ENCODE measurements at regions not wholly inside any gene's neighbourhood (a gene's known extent, or its start where the extent isn't known, plus 50 kb on each side); places are given as distances from the start of the nearest gene placed in this dataset.
"Not testable (repeated sequence)": the region's sequence is repeated elsewhere in the genome, so short reads cannot be mapped to it uniquely, and the experiment has no call there.

GRCh38 chr10:21363092-21363730, 162.3 kb downstream of the SKIDA1 start:
- no peak for DNase-seq

DNA sequence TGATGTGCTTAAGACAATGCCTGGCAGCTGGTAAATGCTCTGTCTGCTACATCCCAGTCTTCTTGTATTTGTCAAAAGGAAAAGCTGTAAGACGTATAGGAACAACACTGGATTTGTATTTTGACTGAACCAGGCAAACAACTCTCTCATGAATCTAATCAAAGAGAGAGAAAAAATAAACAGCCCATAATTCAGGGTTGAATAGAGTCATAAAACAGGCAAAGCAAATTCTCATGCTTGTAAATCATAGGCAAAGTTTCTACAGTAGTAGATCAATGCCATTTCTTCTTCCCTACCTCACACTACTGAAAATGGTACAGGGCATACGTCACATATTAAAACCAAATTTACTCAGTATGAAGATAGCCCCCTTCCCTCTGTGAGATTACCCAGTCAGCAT, 166.3 kb downstream of the SKIDA1 start:
- no peak for DNase-seq

- peak; percentile 60 for DNase-seq
These were observed 169.9 kb downstream of the SKIDA1 start for GRCh38 chr10:21355591-21356011.

- DNase-seq = no peak
These were observed 172.6 kb downstream of the SKIDA1 start for GRCh38 chr10:21352886-21353285.

DNA sequence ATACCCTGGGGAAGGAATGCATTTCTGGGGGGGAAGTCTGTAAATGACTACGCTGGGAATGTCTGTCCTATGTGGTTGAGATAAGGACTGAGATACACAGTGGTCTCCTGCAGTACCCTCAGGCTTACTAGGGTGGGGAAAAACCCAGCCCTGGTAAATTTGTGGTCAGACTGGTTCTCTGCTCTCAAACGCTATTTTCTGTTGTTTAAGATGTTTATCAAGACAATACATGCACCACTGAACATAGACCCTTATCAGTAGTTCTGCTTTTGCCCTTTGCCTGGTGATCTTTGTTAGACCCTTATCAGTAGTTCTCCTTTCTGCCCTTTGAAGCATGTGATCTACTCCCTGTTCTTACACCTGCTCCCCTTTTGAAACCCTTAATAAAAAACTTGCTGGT, 173.9 kb downstream of the SKIDA1 start:
- not testable (repeated sequence) for DNase-seq

DNA sequence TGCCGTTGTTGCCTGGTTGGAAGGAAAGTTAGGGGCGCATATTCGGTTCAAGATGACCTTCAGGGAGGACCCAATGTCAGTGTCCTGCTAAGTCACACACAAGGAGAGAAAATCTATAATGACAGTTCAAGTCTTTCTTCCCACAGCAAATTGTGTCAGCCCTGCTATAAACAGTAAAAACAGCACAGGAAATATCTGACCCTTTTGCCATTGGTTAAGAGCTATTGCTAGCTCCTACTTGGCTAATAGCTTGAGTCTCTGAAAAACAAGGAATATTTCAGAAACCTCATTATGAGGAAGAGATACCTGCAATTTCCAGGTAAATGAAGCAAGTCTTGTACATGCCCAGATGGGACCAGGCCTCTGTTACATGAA, 175.6 kb downstream of the SKIDA1 start:
- no peak for DNase-seq

GRCh38 chr10:21347785-21348170, 177.7 kb downstream of the SKIDA1 start:
- DNase-seq = no peak

- DNase-seq = peak; percentile 24
These were observed 178.3 kb downstream of the SKIDA1 start for GRCh38 chr10:21347043-21347784.

- DNase-seq = no peak
These were observed 182.4 kb downstream of the SKIDA1 start for GRCh38 chr10:21343087-21343486.

DNA sequence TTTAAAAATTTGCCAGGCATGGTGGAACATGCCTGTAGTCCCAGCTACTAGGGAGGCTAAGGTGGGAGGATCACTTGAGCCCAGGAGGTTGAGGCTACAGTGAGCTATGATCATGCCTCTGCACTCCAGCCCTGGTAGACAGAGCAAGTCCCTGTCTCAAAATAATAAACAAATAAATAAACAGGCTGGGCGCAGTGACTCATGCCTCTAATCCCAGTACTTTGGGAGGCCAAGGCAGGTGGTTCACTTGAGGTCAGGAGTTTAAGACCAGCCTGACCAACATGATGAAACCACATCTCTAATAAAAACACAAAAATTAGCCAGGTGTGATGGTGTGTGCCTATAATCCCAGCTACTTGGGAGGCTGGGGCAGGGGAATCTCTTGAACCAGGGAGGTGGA, 183.0 kb downstream of the SKIDA1 start:
- not testable (repeated sequence) for DNase-seq

- DNase-seq = peak; percentile 85
These were observed 185.2 kb downstream of the SKIDA1 start for GRCh38 chr10:21340331-21340730.

DNA sequence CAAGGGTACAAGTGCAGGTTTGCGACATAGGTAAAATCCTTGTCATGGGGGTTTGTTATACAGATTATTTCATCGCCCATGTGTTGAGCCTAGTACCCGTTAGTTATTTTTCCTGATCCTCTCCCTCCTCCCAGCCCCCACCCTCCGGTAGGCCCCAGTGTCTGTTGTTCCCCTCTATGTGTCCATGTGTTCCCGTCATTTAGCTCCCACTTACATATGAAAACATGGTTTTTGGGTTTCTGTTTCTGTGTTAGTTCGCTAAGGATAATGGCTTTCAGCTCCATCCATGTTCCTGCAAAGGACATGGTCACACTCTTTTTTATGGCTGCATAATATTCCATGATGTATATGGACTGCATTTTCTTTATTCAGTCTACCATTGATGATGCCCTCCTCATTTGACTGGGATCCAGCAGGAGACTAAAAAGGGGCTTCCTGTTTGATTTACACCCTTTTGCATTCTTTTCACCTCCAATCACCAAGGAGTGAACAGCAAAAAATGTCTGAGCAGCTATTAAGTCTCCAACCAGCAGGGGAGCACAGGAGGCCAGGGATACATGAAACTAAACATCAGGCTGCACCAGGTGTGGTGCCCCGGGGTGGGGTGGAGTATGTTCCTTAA, 188.2 kb downstream of the SKIDA1 start:
- no peak for DNase-seq

DNA sequence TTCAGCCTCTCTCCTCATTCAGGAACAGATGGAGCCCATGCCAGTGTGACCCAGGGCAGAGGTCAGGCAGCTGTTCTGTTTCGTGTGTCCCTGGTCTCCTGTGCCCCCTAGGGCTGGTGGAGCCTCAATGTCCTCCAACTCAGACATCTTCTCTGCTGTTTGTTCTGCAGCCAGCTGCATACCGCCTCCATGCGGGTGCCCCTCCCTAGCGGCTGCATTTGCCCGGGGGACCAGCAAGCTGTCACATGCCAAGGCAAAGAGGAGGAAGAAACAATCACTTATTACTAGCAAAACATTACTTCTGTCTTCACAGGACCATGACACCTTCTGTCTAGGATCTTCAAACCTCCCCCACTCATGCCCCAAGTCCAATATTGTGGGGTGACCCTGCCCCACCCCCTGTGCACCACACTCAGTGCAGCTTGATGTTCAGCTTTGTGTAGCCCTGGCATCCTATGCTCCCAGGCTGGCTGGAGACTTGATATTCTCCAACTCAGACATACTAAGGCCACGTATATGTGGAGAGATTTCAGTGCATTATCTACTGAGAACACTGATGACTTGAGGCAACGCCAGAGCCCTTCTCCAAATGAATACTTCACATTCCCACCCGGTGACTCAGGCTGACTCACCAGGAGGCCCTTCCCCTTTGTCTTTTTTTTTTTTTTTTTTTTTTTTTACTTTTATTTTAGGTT, 188.9 kb downstream of the SKIDA1 start:
- peak; percentile 99 for DNase-seq

- peak; percentile 93 for DNase-seq
These were observed 190.4 kb downstream of the SKIDA1 start for GRCh38 chr10:21334891-21335696.

GRCh38 chr10:21330628-21331020, 194.9 kb downstream of the SKIDA1 start:
- DNase-seq = no peak

GRCh38 chr10:21329995-21330627, 195.4 kb downstream of the SKIDA1 start:
- peak; percentile 79 for DNase-seq

- no peak for DNase-seq
These were observed 198.0 kb downstream of the SKIDA1 start for GRCh38 chr10:21327289-21327993.

GRCh38 chr10:21326594-21327288, 198.7 kb downstream of the SKIDA1 start:
- no peak for DNase-seq

GRCh38 chr10:21318540-21319167, 206.8 kb downstream of the SKIDA1 start:
- DNase-seq = no peak

- DNase-seq = peak; percentile 85
These were observed 207.6 kb downstream of the SKIDA1 start for GRCh38 chr10:21317902-21318301.
